Naive thymus-derived CD4-positive, alpha-beta T cell (primary cell): ENCODE measurements at regions not wholly inside any gene's neighbourhood (a gene's known extent, or its start where the extent isn't known, plus 50 kb on each side); places are given as distances from the start of the nearest gene placed in this dataset.

Source experiments
- ATAC-seq: fragments of 150-1000 bp; cut with Tn5 transposase; 2 replicates; pipeline ENCODE4 v1.10.0; 2021; ENCODE audit warnings: mild to moderate bottlenecking, moderate library complexity
- CTCF ChIA-PET: fragments of 350-600 bp; sonication (Branson Sonifier 250); formaldehyde crosslinking; loops from one replicate; lab custom pipeline; 2021; ENCODE audit warnings: antibody characterized with exemption; lab: Charles Lee
- POLR2A ChIA-PET: fragments of 350-600 bp; sonication (Branson Sonifier 250); formaldehyde crosslinking; loops from one replicate; lab custom pipeline; 2021; ENCODE audit warnings: antibody characterized with exemption, inconsistent platforms; lab: Charles Lee
- DNase-seq, 9 donors: peaks; one replicate each; pipeline versions ENCODE4 v3.0.0 to v3.0.0-alpha.2; 2020 to 2022; ENCODE audit warnings: mixed read lengths in 1 of 9
- H3K27ac ChIP-seq: one replicate; pipeline ENCODE4 v1.7.0; 2013; ENCODE audit warnings: mild to moderate bottlenecking, low read depth, low read length, moderate library complexity
- H3K27me3 ChIP-seq, 2 donors: one replicate each; pipeline ENCODE4 v1.7.0; 2013; ENCODE audit warnings: low read length in 2 of 2, mild to moderate bottlenecking in 2 of 2, moderate library complexity in 2 of 2; ENCODE audit not compliant: control insufficient read depth in 2 of 2, insufficient read depth in 2 of 2
- H3K36me3 ChIP-seq, 3 experiments: 1 replicate in 2 of 3; 2 replicates in 1 of 3; pipeline ENCODE4 v1.7.0; 2013; ENCODE audit warnings: low read length in 3 of 3, mild to moderate bottlenecking in 3 of 3, moderate library complexity in 1 of 3; ENCODE audit not compliant: insufficient read depth in 3 of 3, control insufficient read depth in 2 of 3
- H3K4me1 ChIP-seq, 2 donors: one replicate each; pipeline ENCODE4 v1.7.0; 2013; ENCODE audit warnings: low read length in 2 of 2, mild to moderate bottlenecking in 2 of 2, moderate library complexity in 1 of 2; ENCODE audit not compliant: control insufficient read depth in 2 of 2, insufficient read depth in 2 of 2
- H3K4me3 ChIP-seq: 2 replicates; pipeline ENCODE4 v1.7.0; 2013; ENCODE audit warnings: mild to moderate bottlenecking, low read length
- H3K9me3 ChIP-seq, 3 experiments: 1 replicate in 2 of 3; 2 replicates in 1 of 3; pipeline ENCODE4 v1.7.0; 2013; ENCODE audit warnings: low read length in 3 of 3; ENCODE audit not compliant: control insufficient read depth in 2 of 3
- H3K27ac Mint-ChIP-seq, 9 donors: one replicate each; pipeline ENCODE4 v1.8.0; 2020 to 2022; ENCODE audit warnings: mixed read lengths in 9 of 9, mild to moderate bottlenecking in 8 of 9, moderate library complexity in 5 of 9, inconsistent platforms in 2 of 9
- H3K27me3 Mint-ChIP-seq, 5 donors: one replicate each; pipeline ENCODE4 v1.8.0; 2021 to 2022; ENCODE audit warnings: mixed read lengths in 5 of 5, mild to moderate bottlenecking in 1 of 5
- H3K36me3 Mint-ChIP-seq, 5 donors: one replicate each; pipeline ENCODE4 v1.8.0; 2020 to 2022; ENCODE audit warnings: mixed read lengths in 5 of 5, mild to moderate bottlenecking in 3 of 5, inconsistent platforms in 1 of 5
- H3K4me1 Mint-ChIP-seq, 7 donors: one replicate each; pipeline ENCODE4 v1.8.0; 2020 to 2022; ENCODE audit warnings: mixed read lengths in 7 of 7, mild to moderate bottlenecking in 3 of 7, inconsistent platforms in 1 of 7
- H3K4me3 Mint-ChIP-seq, 10 donors: one replicate each; pipeline ENCODE4 v1.8.0; 2020 to 2022; ENCODE audit warnings: mild to moderate bottlenecking in 10 of 10, mixed read lengths in 10 of 10, moderate library complexity in 6 of 10, inconsistent platforms in 2 of 10
- H3K9me3 Mint-ChIP-seq, 11 donors: one replicate each; pipeline ENCODE4 v1.8.0; 2020 to 2022; ENCODE audit warnings: mixed read lengths in 11 of 11, mild to moderate bottlenecking in 4 of 11, inconsistent platforms in 1 of 11, moderate library complexity in 1 of 11
- intact Hi-C, 2 donors: fragments of 100-400 bp; cut with micrococcal nuclease; formaldehyde crosslinking; loops; one replicate each; pipeline ENCODE4 v1.15.1; 2023

GRCh38 chr5:174239718-174240117, 194.2 kb downstream of the NSG2 start:
- Histone ChIP-seq H3K9me3 (peaks cover 0 to 6% (median 0%) of the 10 kb centered on the region in 3 experiments), H3K4me3 (no peak overlapping the region), H3K27me3 (no peaks in the 10 kb centered on the region), H3K36me3 (no peaks in the 10 kb centered on the region), H3K27ac (no peak overlapping the region), H3K4me1 (no peaks in the 10 kb centered on the region)
- no peak overlapping the region for H3K27ac Mint-ChIP-seq
- ATAC-seq (no peak), DNase-seq (no peak)
- H3K4me1 Mint-ChIP-seq = no peaks in the 10 kb centered on the region
- intact Hi-C loops = no loop called here
- H3K27me3 Mint-ChIP-seq = peaks cover 0 to 18% (median 9%) of the 10 kb centered on the region in 5 donors
- H3K9me3 Mint-ChIP-seq = peaks cover 3 to 35% (median 10%) of the 10 kb centered on the region in 11 donors
- ChIA-PET POLR2A (no interaction called here), CTCF (no interaction called here)
- H3K4me3 Mint-ChIP-seq = no peak overlapping the region
- peaks cover 0 to 5% (median 0%) of the 10 kb centered on the region in 5 donors for H3K36me3 Mint-ChIP-seq

GRCh38 chr5:174242573-174242972, 197.1 kb downstream of the NSG2 start:
- H3K27ac ChIP-seq = no peak overlapping the region

GRCh38 chr5:174243904-174244303, 198.4 kb downstream of the NSG2 start:
- no peak overlapping the region for H3K27ac ChIP-seq
- H3K4me3 Mint-ChIP-seq = no peak overlapping the region

More at GRCh38 chr5:174242573-174242972, 197.1 kb downstream of the NSG2 start:
- H3K27ac Mint-ChIP-seq = no peak overlapping the region
- H3K4me3 Mint-ChIP-seq = no peak overlapping the region
- Histone ChIP-seq H3K27me3 (no peaks in the 10 kb centered on the region), H3K36me3 (no peaks in the 10 kb centered on the region), H3K9me3 (peaks cover 0 to 6% (median 0%) of the 10 kb centered on the region in 3 experiments), H3K4me3 (no peak overlapping the region), H3K4me1 (no peaks in the 10 kb centered on the region)
- H3K27me3 Mint-ChIP-seq = peaks cover 0 to 15% (median 9%) of the 10 kb centered on the region in 5 donors
- no peak for ATAC-seq
- H3K4me1 Mint-ChIP-seq = no peaks in the 10 kb centered on the region
- intact Hi-C loops = no loop called here
- ChIA-PET POLR2A (no interaction called here), CTCF (no interaction called here)
- peaks cover 0 to 7% (median 0%) of the 10 kb centered on the region in 5 donors for H3K36me3 Mint-ChIP-seq
- no peak for DNase-seq
- peaks cover 3 to 35% (median 10%) of the 10 kb centered on the region in 11 donors for H3K9me3 Mint-ChIP-seq

GRCh38 chr5:174245516-174246075, 200.1 kb downstream of the NSG2 start:
- CTCF ChIA-PET = interaction anchor here (0.6 kb wide), 1 partner anchor 15 kb away, joined by 4 read pairs; no protein-coding TSS in a partner anchor
- POLR2A ChIA-PET = no interaction called here
- intact Hi-C loops = no loop called here
- Mint-ChIP-seq H3K27me3 (peaks cover 0 to 12% (median 4%) of the 10 kb centered on the region in 5 donors), H3K4me3 (no peak overlapping the region), H3K27ac (no peak overlapping the region), H3K36me3 (peaks cover 0 to 8% (median 0%) of the 10 kb centered on the region in 5 donors), H3K4me1 (no peaks in the 10 kb centered on the region), H3K9me3 (peaks cover 2 to 21% (median 8%) of the 10 kb centered on the region in 11 donors)
- no peaks in the 10 kb centered on the region for H3K9me3 ChIP-seq
- no peak overlapping the region for H3K27ac ChIP-seq
- DNase-seq (no peak), ATAC-seq (no peak)
- no peaks in the 10 kb centered on the region for H3K36me3 ChIP-seq
- no peaks in the 10 kb centered on the region for H3K4me1 ChIP-seq
- no peak overlapping the region for H3K4me3 ChIP-seq
- H3K27me3 ChIP-seq = no peaks in the 10 kb centered on the region

More at GRCh38 chr5:174243904-174244303, 198.4 kb downstream of the NSG2 start:
- peaks cover 5 to 30% (median 11%) of the 10 kb centered on the region in 11 donors for H3K9me3 Mint-ChIP-seq
- H3K27me3 ChIP-seq = no peaks in the 10 kb centered on the region
- H3K4me3 ChIP-seq = no peak overlapping the region
- H3K4me1 ChIP-seq = no peaks in the 10 kb centered on the region
- intact Hi-C loops = no loop called here
- peaks cover 0 to 11% (median 6%) of the 10 kb centered on the region in 5 donors for H3K27me3 Mint-ChIP-seq
- no peaks in the 10 kb centered on the region for H3K36me3 ChIP-seq
- CTCF ChIA-PET = no interaction called here
- peaks cover 0 to 13% (median 0%) of the 10 kb centered on the region in 5 donors for H3K36me3 Mint-ChIP-seq
- no peak for DNase-seq
- no peak overlapping the region for H3K27ac Mint-ChIP-seq
- ATAC-seq = no peak
- POLR2A ChIA-PET = no interaction called here
- H3K4me1 Mint-ChIP-seq = no peaks in the 10 kb centered on the region
- H3K9me3 ChIP-seq = peaks cover 0 to 6% (median 0%) of the 10 kb centered on the region in 3 experiments

- CTCF ChIA-PET = no interaction called here
- ATAC-seq = no peak
These were observed 201.2 kb downstream of the NSG2 start for GRCh38 chr5:174246743-174247142.

GRCh38 chr5:174247301-174247700, 201.8 kb downstream of the NSG2 start:
- H3K4me1 ChIP-seq = no peaks in the 10 kb centered on the region
- peaks cover 0 to 8% (median 0%) of the 10 kb centered on the region in 5 donors for H3K36me3 Mint-ChIP-seq
- DNase-seq = no peak
- no peaks in the 10 kb centered on the region for H3K27me3 ChIP-seq
- H3K9me3 ChIP-seq = no peaks in the 10 kb centered on the region
- H3K9me3 Mint-ChIP-seq = peaks cover 2 to 21% (median 8%) of the 10 kb centered on the region in 11 donors
- intact Hi-C loops = no loop called here
- peaks cover 0 to 17% (median 4%) of the 10 kb centered on the region in 5 donors for H3K27me3 Mint-ChIP-seq
- H3K27ac ChIP-seq = no peak overlapping the region
- ChIA-PET CTCF (no interaction called here), POLR2A (no interaction called here)
- no peaks in the 10 kb centered on the region for H3K4me1 Mint-ChIP-seq
- no peak for ATAC-seq
- no peak overlapping the region for H3K4me3 ChIP-seq
- H3K36me3 ChIP-seq = no peaks in the 10 kb centered on the region
- no peak overlapping the region for H3K27ac Mint-ChIP-seq
- H3K4me3 Mint-ChIP-seq = no peak overlapping the region

More at GRCh38 chr5:174246743-174247142, 201.2 kb downstream of the NSG2 start:
- H3K9me3 Mint-ChIP-seq = peaks cover 2 to 21% (median 8%) of the 10 kb centered on the region in 11 donors
- H3K4me1 Mint-ChIP-seq = no peaks in the 10 kb centered on the region
- Histone ChIP-seq H3K4me1 (no peaks in the 10 kb centered on the region), H3K27me3 (no peaks in the 10 kb centered on the region), H3K36me3 (no peaks in the 10 kb centered on the region), H3K9me3 (no peaks in the 10 kb centered on the region), H3K4me3 (no peak overlapping the region), H3K27ac (no peak overlapping the region)
- POLR2A ChIA-PET = no interaction called here
- H3K4me3 Mint-ChIP-seq = no peak overlapping the region
- no peak overlapping the region for H3K27ac Mint-ChIP-seq
- DNase-seq = no peak
- peaks cover 0 to 8% (median 0%) of the 10 kb centered on the region in 5 donors for H3K36me3 Mint-ChIP-seq
- peaks cover 0 to 13% (median 4%) of the 10 kb centered on the region in 5 donors for H3K27me3 Mint-ChIP-seq
- intact Hi-C loops = no loop called here
